ENCODE measurements at regions not wholly inside any gene's neighbourhood (a gene's known extent, or its start where the extent isn't known, plus 50 kb on each side); places are given as distances from the start of the nearest gene placed in this dataset.

GRCh38 chr2:150639383-150639782, 151.9 kb upstream of the RND3 start:
- no peak for TF ChIP-seq POLR2A (IDR thresholded peaks at IDR 0.05)
- TF ChIP-seq POLR2AphosphoS5 (IDR thresholded peaks at IDR 0.05) = no peak

All from gastroesophageal sphincter (tissue), 2 donors.